NCI-H2171 (cell line): ENCODE measurements at regions not wholly inside any gene's neighbourhood (a gene's known extent, or its start where the extent isn't known, plus 50 kb on each side); places are given as distances from the start of the nearest gene placed in this dataset.

ENCODE experiments used
- DNase-seq: peaks from one replicate; lab custom pipeline; 2025; lab: John Stamatoyannopoulos, UW

GRCh38 chr1:201772178-201772577 lies 56.8 kb upstream of the IPO9 start:
- DNase-seq: no peak

GRCh38 chr1:201773764-201774163 lies 55.2 kb upstream of the IPO9 start:
- no peak for DNase-seq

- DNase-seq: no peak
These were observed 54.6 kb upstream of the IPO9 start for GRCh38 chr1:201774224-201774982.

- DNase-seq: no peak
These were observed 54.0 kb upstream of the IPO9 start for GRCh38 chr1:201774983-201775344.

GRCh38 chr1:201775380-201775779 lies 53.6 kb upstream of the IPO9 start:
- DNase-seq: no peak

GRCh38 chr1:201778279-201779065 lies 50.5 kb upstream of the IPO9 start:
- no peak for DNase-seq
